NCI-H748 (cell line): ENCODE measurements at regions not wholly inside any gene's neighbourhood (a gene's known extent, or its start where the extent isn't known, plus 50 kb on each side); places are given as distances from the start of the nearest gene placed in this dataset.
A peak's percentile ranks its signal among the peaks of the same experiment; 100 is the strongest.

Experiments
- DNase-seq: peaks from one replicate; lab custom pipeline; 2025; ENCODE audit not compliant: unreplicated experiment; lab: John Stamatoyannopoulos, UW

- DNase-seq: peak; percentile 72
Observed at GRCh38 chr13:60282186-60282585, 114.8 kb upstream of the TDRD3 start.

- DNase-seq: peak; percentile 87
Observed at GRCh38 chr13:60282708-60283107, 114.3 kb upstream of the TDRD3 start.

- peak; percentile 70 for DNase-seq
Observed at GRCh38 chr13:60286707-60287106, 110.3 kb upstream of the TDRD3 start.

- peak; percentile 90 for DNase-seq
Observed at GRCh38 chr13:60288569-60288968, 108.5 kb upstream of the TDRD3 start.

- no peak for DNase-seq
Observed at GRCh38 chr13:60303166-60303565, 93.9 kb upstream of the TDRD3 start.

GRCh38 chr13:60311527-60311926, 85.5 kb upstream of the TDRD3 start:
- no peak for DNase-seq

- DNase-seq: no peak
Observed at GRCh38 chr13:60312851-60313505, 84.0 kb upstream of the TDRD3 start.

GRCh38 chr13:60318186-60318585, 78.8 kb upstream of the TDRD3 start:
- peak; percentile 49 for DNase-seq

GRCh38 chr13:60324131-60324530, 72.9 kb upstream of the TDRD3 start:
- DNase-seq: no peak

- DNase-seq: no peak
Observed at GRCh38 chr13:60326273-60326672, 70.7 kb upstream of the TDRD3 start.

GRCh38 chr13:60327511-60327910, 69.5 kb upstream of the TDRD3 start:
- DNase-seq: no peak

GRCh38 chr13:60328073-60328472, 68.9 kb upstream of the TDRD3 start:
- DNase-seq: no peak

- DNase-seq: peak; percentile 91
Observed at GRCh38 chr13:60329221-60329923, 67.6 kb upstream of the TDRD3 start.

- DNase-seq: no peak
Observed at GRCh38 chr13:60331249-60332012, 65.6 kb upstream of the TDRD3 start.

- DNase-seq: no peak
Observed at GRCh38 chr13:60332682-60333081, 64.3 kb upstream of the TDRD3 start.

GRCh38 chr13:60334310-60334709, 62.7 kb upstream of the TDRD3 start:
- no peak for DNase-seq

- peak; percentile 44 for DNase-seq
Observed at GRCh38 chr13:60335531-60335930, 61.5 kb upstream of the TDRD3 start.

- no peak for DNase-seq
Observed at GRCh38 chr13:60338754-60339153, 58.3 kb upstream of the TDRD3 start.

GRCh38 chr13:60343978-60344377, 53.0 kb upstream of the TDRD3 start:
- DNase-seq: no peak

- no peak for DNase-seq
Observed at GRCh38 chr13:60347174-60347573, 49.8 kb upstream of the TDRD3 start.
